ENCODE measurements at regions not wholly inside any gene's neighbourhood (a gene's known extent, or its start where the extent isn't known, plus 50 kb on each side); places are given as distances from the start of the nearest gene placed in this dataset.

GRCh38 chr6:130500693-130501092 lies 134.9 kb downstream of the TMEM200A start:
- no peak for TF ChIP-seq CTCF (IDR thresholded peaks at IDR 0.05)
- TF ChIP-seq POLR2A (IDR thresholded peaks at IDR 0.05): no peak
- no peak for TF ChIP-seq POLR2AphosphoS5 (IDR thresholded peaks at IDR 0.05)

Data from prostate gland (tissue), 2 donors.